ENCODE measurements at regions not wholly inside any gene's neighbourhood (a gene's known extent, or its start where the extent isn't known, plus 50 kb on each side); places are given as distances from the start of the nearest gene placed in this dataset.

- Histone ChIP-seq H3K4me1 (no peaks in the 10 kb centered on the region), H3K4me3 (no peak overlapping the region), H3K27me3 (ENCODE audit: insufficient read depth in 3 of 3, low read length in 2 of 3) (no peaks in the 10 kb centered on the region), H3K27ac (no peak overlapping the region), H3K9me3 (no peaks in the 10 kb centered on the region), H3K36me3 (ENCODE audit: insufficient read depth in 1 of 2, low read depth in 1 of 2) (no peaks in the 10 kb centered on the region)
- no peak for DNase-seq
- 77 to 84% (median 82%) methylated on average over 8 of the region's 8 CpGs for WGBS, 3 donors
- no peak for ATAC-seq
- TF ChIP-seq CTCF (IDR thresholded peaks at IDR 0.05), result no peak
- intact Hi-C loops (cut with DNase I), result no loop called here
These were observed 165.4 kb downstream of the SUCLA2 start for GRCh38 chr13:47835470-47836228.

- TF ChIP-seq CTCF (IDR thresholded peaks at IDR 0.05), result no peak
These were observed 168.6 kb downstream of the SUCLA2 start for GRCh38 chr13:47832458-47832972.

GRCh38 chr13:47831265-47831664, 169.8 kb downstream of the SUCLA2 start:
- intact Hi-C loops (cut with DNase I), result no loop called here
- no peak for TF ChIP-seq CTCF (IDR thresholded peaks at IDR 0.05)
- Histone ChIP-seq H3K9me3 (no peaks in the 10 kb centered on the region), H3K36me3 (ENCODE audit: insufficient read depth in 1 of 2, low read depth in 1 of 2) (no peaks in the 10 kb centered on the region), H3K4me1 (no peaks in the 10 kb centered on the region), H3K4me3 (no peak overlapping the region), H3K27me3 (ENCODE audit: insufficient read depth in 3 of 3, low read length in 2 of 3) (no peaks in the 10 kb centered on the region), H3K27ac (no peak overlapping the region)
- no peak for DNase-seq
- 64 to 72% (median 67%) methylated on average over 1 of the region's 1 CpG for WGBS, 3 donors
- ATAC-seq, result no peak

More at GRCh38 chr13:47832458-47832972, 168.6 kb downstream of the SUCLA2 start:
- Histone ChIP-seq H3K36me3 (ENCODE audit: insufficient read depth in 1 of 2, low read depth in 1 of 2) (no peaks in the 10 kb centered on the region), H3K27me3 (ENCODE audit: insufficient read depth in 3 of 3, low read length in 2 of 3) (no peaks in the 10 kb centered on the region), H3K9me3 (no peaks in the 10 kb centered on the region), H3K27ac (no peak overlapping the region), H3K4me1 (no peaks in the 10 kb centered on the region), H3K4me3 (no peak overlapping the region)
- WGBS, 3 donors, result 30 to 36% (median 31%) methylated on average over 1 of the region's 1 CpG
- ATAC-seq, result no peak
- DNase-seq, result no peak
- intact Hi-C loops (cut with DNase I), result no loop called here

GRCh38 chr13:47829690-47830089, 171.4 kb downstream of the SUCLA2 start:
- no peaks in the 10 kb centered on the region for H3K4me1 ChIP-seq
- no peak overlapping the region for H3K4me3 ChIP-seq
- intact Hi-C loops (cut with DNase I), result no loop called here
- H3K27me3 ChIP-seq (ENCODE audit: insufficient read depth in 3 of 3, low read length in 2 of 3), result no peaks in the 10 kb centered on the region
- DNase-seq, result no peak
- H3K27ac ChIP-seq, result no peak overlapping the region
- no peak for ATAC-seq
- no peaks in the 10 kb centered on the region for H3K36me3 ChIP-seq (ENCODE audit: insufficient read depth in 1 of 2, low read depth in 1 of 2)
- WGBS, 3 donors, result 79 to 87% (median 84%) methylated on average over 1 of the region's 1 CpG
- no peaks in the 10 kb centered on the region for H3K9me3 ChIP-seq
- TF ChIP-seq CTCF (IDR thresholded peaks at IDR 0.05), result no peak

Data from psoas muscle (tissue), 7 donors.